Naive thymus-derived CD8-positive, alpha-beta T cell (primary cell): ENCODE measurements at regions not wholly inside any gene's neighbourhood (a gene's known extent, or its start where the extent isn't known, plus 50 kb on each side); places are given as distances from the start of the nearest gene placed in this dataset.
"Not testable (repeated sequence)": the region's sequence is repeated elsewhere in the genome, so short reads cannot be mapped to it uniquely, and the experiment has no call there.

Source experiments
- ATAC-seq, 2 donors: fragments of 150-1000 bp; cut with Tn5 transposase in 1 of 2; sonication (Bioruptor Pico), chemical (Tn5 transposase) in 1 of 2; 1 replicate in 1 of 2; 2 replicates in 1 of 2; pipeline ENCODE4 v1.10.0; 2021; ENCODE audit warnings: mild to moderate bottlenecking in 2 of 2, moderate library complexity in 2 of 2
- POLR2A ChIA-PET: fragments of 350-600 bp; sonication (Branson Sonifier 250); formaldehyde crosslinking; loops from one replicate; lab custom pipeline; 2021; ENCODE audit warnings: antibody characterized with exemption; lab: Charles Lee
- DNase-seq, 10 donors: peaks; one replicate each; pipeline versions ENCODE4 v3.0.0 to v3.0.0-alpha.2; 2020 to 2022
- H3K27ac Mint-ChIP-seq, 10 donors: one replicate each; pipeline ENCODE4 v1.8.0; 2020 to 2022; ENCODE audit warnings: mild to moderate bottlenecking in 10 of 10, mixed read lengths in 10 of 10, moderate library complexity in 4 of 10, inconsistent platforms in 1 of 10
- H3K27me3 Mint-ChIP-seq, 5 donors: one replicate each; pipeline ENCODE4 v1.8.0; 2021 to 2022; ENCODE audit warnings: mixed read lengths in 5 of 5
- H3K36me3 Mint-ChIP-seq, 3 donors: one replicate each; pipeline ENCODE4 v1.8.0; 2020 to 2022; ENCODE audit warnings: mixed read lengths in 3 of 3, mild to moderate bottlenecking in 2 of 3, inconsistent platforms in 1 of 3
- H3K4me1 Mint-ChIP-seq, 4 donors: one replicate each; pipeline ENCODE4 v1.8.0; 2021 to 2022; ENCODE audit warnings: mixed read lengths in 4 of 4
- H3K4me3 Mint-ChIP-seq, 10 donors: one replicate each; pipeline ENCODE4 v1.8.0; 2020 to 2022; ENCODE audit warnings: mild to moderate bottlenecking in 10 of 10, mixed read lengths in 10 of 10, moderate library complexity in 6 of 10, inconsistent platforms in 1 of 10
- H3K9me3 Mint-ChIP-seq, 9 donors: one replicate each; pipeline ENCODE4 v1.8.0; 2020 to 2022; ENCODE audit warnings: mixed read lengths in 9 of 9, mild to moderate bottlenecking in 3 of 9, inconsistent platforms in 1 of 9, moderate library complexity in 1 of 9

DNA sequence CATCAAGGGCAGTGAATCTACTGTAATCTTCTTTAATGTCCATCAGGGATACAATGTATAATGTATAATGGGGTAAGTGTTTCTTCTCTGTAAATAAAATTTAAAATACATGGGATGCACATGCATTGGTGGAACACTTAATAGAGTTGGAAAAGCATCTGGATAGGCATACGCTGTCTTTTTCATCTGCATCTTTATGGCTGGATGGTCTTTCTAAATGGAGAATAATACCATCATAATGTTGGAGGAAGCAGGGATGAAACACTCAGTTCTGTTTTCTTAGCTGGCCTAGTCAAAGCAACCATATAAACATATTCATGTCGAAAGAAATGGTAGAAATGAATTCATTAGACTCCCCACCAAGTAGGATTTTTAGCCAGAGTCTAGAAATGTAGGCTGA lies 202.8 kb downstream of the CDCA7 start:
- H3K36me3 Mint-ChIP-seq, result peaks cover 0 to 13% (median 8%) of the 10 kb centered on the region in 3 donors
- H3K4me1 Mint-ChIP-seq, result peaks cover 0 to 14% (median 6%) of the 10 kb centered on the region in 4 donors
- no peak overlapping the region for H3K27ac Mint-ChIP-seq
- ATAC-seq (no peak), DNase-seq (no peak)
- H3K27me3 Mint-ChIP-seq, result peaks cover 10 to 45% (median 19%) of the 10 kb centered on the region in 5 donors
- no peak overlapping the region for H3K4me3 Mint-ChIP-seq
- peaks cover 0 to 18% (median 12%) of the 10 kb centered on the region in 9 donors for H3K9me3 Mint-ChIP-seq
- POLR2A ChIA-PET, result no interaction called here

DNA sequence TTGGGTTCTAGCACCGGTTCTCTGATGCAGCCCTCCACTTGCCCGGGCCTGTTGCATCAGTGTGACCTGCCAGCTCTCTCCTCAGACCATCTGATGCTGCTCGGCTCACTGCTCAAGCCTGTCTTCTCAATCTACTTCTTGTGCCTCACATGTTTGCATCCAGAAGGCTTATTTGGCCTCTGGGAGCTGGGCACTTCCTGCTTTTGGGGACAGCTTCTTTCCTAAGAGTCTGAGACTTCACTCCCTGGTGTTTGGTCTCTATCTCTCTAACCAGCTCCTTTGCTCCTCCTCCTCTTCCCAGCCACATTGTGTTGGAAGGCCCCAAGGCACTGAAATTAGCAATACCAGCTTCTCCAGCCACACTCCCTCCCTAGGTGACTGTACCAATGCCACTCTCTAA lies 212.8 kb downstream of the CDCA7 start:
- Mint-ChIP-seq H3K4me1 (peaks cover 3 to 9% (median 4%) of the 10 kb centered on the region in 4 donors), H3K27me3 (peaks cover 9 to 31% (median 10%) of the 10 kb centered on the region in 5 donors), H3K9me3 (peaks cover 0 to 23% (median 11%) of the 10 kb centered on the region in 9 donors), H3K4me3 (no peak overlapping the region), H3K27ac (no peak overlapping the region), H3K36me3 (peaks cover 0 to 13% (median 0%) of the 10 kb centered on the region in 3 donors)
- no peak for ATAC-seq
- no peak for DNase-seq
- POLR2A ChIA-PET, result no interaction called here

DNA sequence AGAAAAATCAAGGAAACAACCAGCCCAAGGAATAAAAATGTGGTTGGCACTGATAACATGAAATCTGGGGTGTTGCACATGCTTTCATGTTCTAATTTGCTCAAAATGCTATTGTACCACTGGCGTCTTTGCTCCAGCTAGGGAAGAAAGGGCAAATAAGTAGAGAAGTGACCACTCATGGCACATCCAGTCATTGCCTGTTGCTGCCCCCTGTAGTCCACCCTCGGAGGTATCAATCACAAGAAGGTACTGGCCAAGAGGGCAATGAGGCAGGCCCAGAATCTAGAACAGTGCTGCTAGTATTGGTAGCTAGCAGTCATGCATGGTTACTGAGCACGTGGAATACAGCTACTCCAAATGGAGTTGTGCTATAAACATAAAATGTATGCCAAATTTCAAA lies 213.4 kb downstream of the CDCA7 start:
- no peak for ATAC-seq
- Mint-ChIP-seq H3K4me1 (peaks cover 3 to 9% (median 4%) of the 10 kb centered on the region in 4 donors), H3K9me3 (peaks cover 0 to 18% (median 7%) of the 10 kb centered on the region in 9 donors), H3K4me3 (no peak overlapping the region), H3K27ac (no peak overlapping the region), H3K27me3 (peaks cover 9 to 25% (median 10%) of the 10 kb centered on the region in 5 donors), H3K36me3 (peaks cover 0 to 7% (median 0%) of the 10 kb centered on the region in 3 donors)
- POLR2A ChIA-PET, result no interaction called here
- no peak for DNase-seq

DNA sequence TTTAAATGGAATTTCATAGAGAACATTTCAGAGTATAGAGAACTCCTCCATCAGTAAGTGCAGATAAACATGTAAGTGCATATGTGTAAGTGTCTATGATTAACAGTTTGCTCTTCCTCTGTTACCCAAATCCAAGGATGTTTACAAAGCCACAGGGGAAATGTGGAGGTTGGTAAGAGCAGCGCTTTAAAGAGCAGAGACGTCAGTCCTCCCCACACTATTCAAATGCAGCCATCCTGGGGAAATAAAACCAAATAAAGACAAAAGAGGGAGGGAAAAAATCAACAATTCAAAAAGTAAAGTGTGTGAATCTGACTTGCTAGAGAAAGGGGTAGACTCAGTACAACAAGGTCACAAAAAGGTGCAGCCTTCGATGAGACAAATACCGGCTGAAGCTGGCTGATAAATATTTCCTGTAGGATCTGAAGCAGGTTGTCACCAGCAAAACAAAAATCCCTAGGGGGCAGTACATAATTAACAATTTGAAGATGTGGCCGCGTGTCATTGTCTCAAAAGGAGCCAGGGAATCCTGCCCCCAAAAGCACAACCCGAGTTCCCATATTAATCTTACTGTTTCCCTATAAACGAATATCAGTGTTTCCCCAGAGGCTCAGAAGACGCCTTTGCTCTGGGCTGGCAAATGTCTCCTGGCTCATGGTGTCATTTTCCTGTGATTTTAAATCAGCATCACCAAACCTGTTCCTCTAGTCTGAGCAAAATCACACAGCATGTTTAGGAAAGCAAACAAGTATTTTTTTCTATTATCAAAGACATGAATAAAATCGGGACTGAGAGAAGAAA lies 216.5 kb downstream of the CDCA7 start:
- Mint-ChIP-seq H3K36me3 (peaks cover 0 to 5% (median 3%) of the 10 kb centered on the region in 3 donors), H3K4me1 (peaks cover 3 to 9% (median 5%) of the 10 kb centered on the region in 4 donors), H3K27ac (no peak overlapping the region), H3K27me3 (peaks cover 1 to 22% (median 5%) of the 10 kb centered on the region in 5 donors), H3K4me3 (no peak overlapping the region), H3K9me3 (peaks cover 0 to 13% (median 0%) of the 10 kb centered on the region in 9 donors)
- ATAC-seq, result no peak
- POLR2A ChIA-PET, result no interaction called here
- no peak for DNase-seq

DNA sequence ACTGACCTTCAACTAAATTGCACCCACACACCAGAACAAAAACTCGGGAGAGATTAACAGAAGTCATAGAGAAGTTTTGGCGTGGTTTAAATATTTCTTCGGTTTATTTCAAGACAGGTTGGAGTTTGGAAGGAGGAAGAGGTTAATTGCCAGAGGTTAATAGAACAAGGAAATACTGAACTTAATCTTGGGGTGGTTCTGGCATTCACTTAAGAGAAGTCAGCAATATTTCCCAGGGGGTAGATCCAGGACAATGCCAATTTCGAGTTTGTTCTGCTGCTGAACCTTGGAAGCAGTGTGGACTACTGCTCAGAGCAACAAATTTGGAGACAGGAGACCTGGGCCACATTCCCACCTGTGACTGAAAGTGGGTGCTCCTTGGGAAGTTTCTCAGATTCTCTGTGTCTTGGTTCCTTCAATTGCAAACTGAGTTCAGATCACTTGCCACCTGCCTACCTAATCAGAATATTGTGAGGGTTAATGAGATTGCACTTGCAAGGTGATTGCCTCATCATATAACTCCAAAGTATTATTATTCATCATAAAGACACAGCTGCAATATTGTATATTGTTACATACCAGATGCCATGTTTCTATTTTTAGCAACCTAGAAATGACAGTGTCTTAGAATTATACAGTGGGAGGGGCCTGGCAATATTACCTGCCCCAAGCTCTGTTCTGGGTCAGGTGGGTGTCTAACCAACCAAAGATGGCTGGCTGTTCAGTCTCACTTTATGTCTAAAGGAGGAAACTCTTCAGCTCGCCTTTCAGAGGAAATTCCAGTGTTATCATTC lies 217.4 kb downstream of the CDCA7 start:
- peaks cover 0 to 13% (median 0%) of the 10 kb centered on the region in 9 donors for H3K9me3 Mint-ChIP-seq
- peaks cover 3 to 9% (median 5%) of the 10 kb centered on the region in 4 donors for H3K4me1 Mint-ChIP-seq
- no peak overlapping the region for H3K4me3 Mint-ChIP-seq
- peaks cover 1 to 22% (median 5%) of the 10 kb centered on the region in 5 donors for H3K27me3 Mint-ChIP-seq
- DNase-seq, result no peak
- POLR2A ChIA-PET, result no interaction called here
- no peak overlapping the region for H3K27ac Mint-ChIP-seq
- ATAC-seq, result no peak
- peaks cover 0 to 5% (median 3%) of the 10 kb centered on the region in 3 donors for H3K36me3 Mint-ChIP-seq

DNA sequence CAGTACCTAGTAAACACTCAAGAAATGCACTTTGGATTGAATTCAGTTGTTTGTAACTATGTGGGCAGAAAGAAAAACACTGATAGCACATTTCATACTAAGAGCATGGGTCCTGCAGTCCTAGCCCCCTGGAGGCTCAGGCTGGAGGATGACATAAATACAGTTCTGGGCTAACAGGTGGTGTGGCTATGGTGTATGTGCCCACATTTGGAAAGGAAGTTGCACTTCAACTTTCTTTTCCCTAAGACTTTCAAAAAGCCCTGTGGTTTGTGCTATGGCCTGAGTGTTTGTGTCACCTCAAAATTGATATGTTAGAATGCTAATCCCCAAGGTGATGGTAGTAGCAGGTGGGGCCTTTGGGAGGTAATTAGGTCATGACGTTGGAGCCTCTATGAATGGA lies 218.2 kb downstream of the CDCA7 start:
- H3K27ac Mint-ChIP-seq, result no peak overlapping the region
- ATAC-seq (no peak), DNase-seq (no peak)
- H3K4me1 Mint-ChIP-seq, result peaks cover 3 to 9% (median 5%) of the 10 kb centered on the region in 4 donors
- H3K27me3 Mint-ChIP-seq, result peaks cover 1 to 22% (median 5%) of the 10 kb centered on the region in 5 donors
- H3K9me3 Mint-ChIP-seq, result peaks cover 0 to 13% (median 0%) of the 10 kb centered on the region in 9 donors
- POLR2A ChIA-PET, result no interaction called here
- no peak overlapping the region for H3K4me3 Mint-ChIP-seq
- H3K36me3 Mint-ChIP-seq, result peaks cover 0 to 5% (median 3%) of the 10 kb centered on the region in 3 donors

DNA sequence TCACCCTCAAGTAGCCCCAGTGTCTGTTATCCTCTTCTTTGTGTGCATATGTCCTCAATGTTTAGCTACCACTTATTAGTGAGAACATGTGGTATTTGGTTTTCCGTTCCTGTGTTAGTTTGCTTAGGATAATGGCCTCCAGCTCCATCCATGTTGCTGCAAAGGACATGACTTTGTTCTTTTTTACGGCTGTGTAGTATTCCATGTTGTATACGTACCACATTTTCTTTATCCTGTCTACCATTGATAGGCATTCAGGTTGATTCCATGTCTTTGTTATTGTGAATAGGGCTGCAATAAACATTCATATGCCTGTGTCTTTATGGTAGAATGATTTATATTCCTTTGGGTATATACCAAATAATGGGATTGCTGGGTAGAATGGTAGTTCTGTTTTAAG lies 219.1 kb downstream of the CDCA7 start:
- H3K4me3 Mint-ChIP-seq, POLR2A ChIA-PET, H3K36me3 Mint-ChIP-seq, DNase-seq, H3K27ac Mint-ChIP-seq, ATAC-seq, H3K4me1 Mint-ChIP-seq: not testable (repeated sequence)
- Mint-ChIP-seq H3K27me3 (peaks cover 1 to 22% (median 4%) of the 10 kb centered on the region in 5 donors), H3K9me3 (peaks cover 0 to 13% (median 0%) of the 10 kb centered on the region in 9 donors)

DNA sequence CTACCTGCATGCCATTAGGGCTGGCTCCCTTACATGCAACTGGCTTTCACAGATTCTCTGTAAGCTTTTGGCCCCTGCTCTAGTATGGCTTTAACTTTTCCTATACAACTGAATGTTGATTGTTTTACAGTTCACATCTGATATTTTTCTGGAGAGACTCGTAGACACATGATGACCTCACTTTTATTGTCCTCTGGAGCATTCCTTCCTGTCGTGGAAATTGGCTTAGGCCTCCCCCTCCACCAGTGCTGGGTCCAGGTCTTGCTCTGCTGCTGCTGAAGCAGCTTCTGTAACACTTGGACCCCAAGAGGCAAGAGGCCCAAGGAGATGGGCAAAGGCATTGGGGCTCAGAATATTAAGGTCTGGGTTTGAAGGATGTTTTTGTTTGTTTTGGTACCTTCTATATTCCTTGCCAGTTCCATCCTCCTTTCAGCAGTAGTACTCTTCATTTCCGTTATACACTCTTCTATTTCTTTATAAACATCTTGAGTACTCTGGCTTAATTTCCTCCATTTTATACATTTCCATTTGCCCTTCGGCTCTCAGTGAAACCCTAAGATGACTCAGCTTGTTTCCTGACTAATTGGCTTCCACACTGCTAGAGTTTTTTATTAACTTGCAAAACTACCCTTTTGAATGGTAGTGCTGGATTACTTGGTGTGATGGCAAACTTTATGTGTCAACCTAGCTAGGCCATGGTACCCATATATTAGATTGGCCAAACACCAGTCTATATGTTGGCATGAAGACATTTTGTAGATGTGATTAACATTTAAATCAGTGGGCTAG lies 219.8 kb downstream of the CDCA7 start:
- no peak overlapping the region for H3K27ac Mint-ChIP-seq
- H3K36me3 Mint-ChIP-seq, result peaks cover 0 to 5% (median 3%) of the 10 kb centered on the region in 3 donors
- peaks cover 0 to 13% (median 0%) of the 10 kb centered on the region in 9 donors for H3K9me3 Mint-ChIP-seq
- H3K4me3 Mint-ChIP-seq, result no peak overlapping the region
- DNase-seq, result no peak
- H3K27me3 Mint-ChIP-seq, result peaks cover under 1 to 22% (median 3%) of the 10 kb centered on the region in 5 donors
- POLR2A ChIA-PET, result no interaction called here
- peaks cover 3 to 9% (median 5%) of the 10 kb centered on the region in 4 donors for H3K4me1 Mint-ChIP-seq
- ATAC-seq, result no peak

DNA sequence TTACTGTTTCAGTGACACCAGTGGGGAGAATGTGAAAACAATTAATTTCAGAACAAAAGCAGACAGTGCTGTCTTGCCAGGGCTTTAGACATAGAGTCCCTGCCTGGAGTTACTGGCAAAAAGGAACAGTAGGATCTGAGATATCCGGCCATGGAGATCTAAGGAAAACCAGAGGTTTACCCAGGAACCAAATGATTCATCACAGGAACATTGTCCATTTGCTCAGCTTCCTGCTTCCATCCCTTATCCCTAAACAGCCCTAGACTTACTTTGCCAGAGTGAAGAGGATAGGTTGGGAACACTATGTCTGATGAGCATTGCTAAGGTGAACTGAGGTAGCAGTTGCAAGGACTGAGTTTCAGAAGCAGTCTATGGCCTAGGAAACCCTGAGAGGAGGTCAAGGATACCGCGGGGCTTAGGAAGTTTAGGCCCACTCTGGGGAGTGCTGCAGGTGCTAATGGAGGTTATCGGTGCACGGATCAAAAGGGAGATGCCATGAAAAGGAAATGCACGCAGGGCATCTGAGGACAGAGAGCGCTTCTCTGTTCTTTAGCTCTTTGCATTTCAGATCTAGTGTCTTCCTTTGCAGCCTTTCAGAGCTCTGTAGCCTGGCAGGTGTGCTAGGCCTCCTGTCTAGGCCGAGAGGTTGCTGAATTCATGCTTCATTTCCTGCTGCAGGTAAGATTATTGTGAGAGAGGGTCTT lies 223.9 kb downstream of the CDCA7 start:
- no peak for ATAC-seq
- peaks cover 0 to 5% (median 3%) of the 10 kb centered on the region in 3 donors for H3K36me3 Mint-ChIP-seq

DNA sequence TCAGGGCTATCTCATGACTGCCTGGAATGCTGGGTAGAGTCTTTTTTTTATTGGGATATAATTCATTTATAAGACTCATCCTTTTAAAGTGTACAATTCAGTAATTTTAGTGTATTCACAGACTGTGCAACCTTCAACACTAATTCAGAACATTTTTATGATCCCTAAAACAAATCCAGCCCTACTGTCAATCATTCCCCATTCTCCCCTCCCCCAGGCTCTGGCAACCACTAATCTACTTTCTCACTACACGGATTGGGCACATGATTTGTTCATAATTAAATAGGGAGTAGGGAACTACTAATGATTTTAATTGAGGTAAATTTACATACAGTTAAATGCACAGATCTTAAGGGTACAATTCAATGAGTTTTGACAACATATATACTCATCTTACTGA lies 225.7 kb downstream of the CDCA7 start:
- peaks cover 0 to 8% (median 4%) of the 10 kb centered on the region in 5 donors for H3K27me3 Mint-ChIP-seq
- H3K27ac Mint-ChIP-seq, result no peak overlapping the region
- no peaks in the 10 kb centered on the region for H3K4me1 Mint-ChIP-seq
- H3K9me3 Mint-ChIP-seq, result peaks cover 0 to 5% (median 0%) of the 10 kb centered on the region in 9 donors
- no peak overlapping the region for H3K4me3 Mint-ChIP-seq
- DNase-seq (no peak), ATAC-seq (no peak)
- POLR2A ChIA-PET, result no interaction called here
- H3K36me3 Mint-ChIP-seq, result peaks cover 0 to 5% (median 0%) of the 10 kb centered on the region in 3 donors

More for the DNA sequence above, 223.9 kb downstream of the CDCA7 start:
- Mint-ChIP-seq H3K9me3 (peaks cover 0 to 11% (median 0%) of the 10 kb centered on the region in 9 donors), H3K27me3 (peaks cover 0 to 6% (median 2%) of the 10 kb centered on the region in 5 donors), H3K27ac (no peak overlapping the region), H3K4me1 (no peaks in the 10 kb centered on the region), H3K4me3 (no peak overlapping the region)
- no peak for DNase-seq
- POLR2A ChIA-PET, result no interaction called here

DNA sequence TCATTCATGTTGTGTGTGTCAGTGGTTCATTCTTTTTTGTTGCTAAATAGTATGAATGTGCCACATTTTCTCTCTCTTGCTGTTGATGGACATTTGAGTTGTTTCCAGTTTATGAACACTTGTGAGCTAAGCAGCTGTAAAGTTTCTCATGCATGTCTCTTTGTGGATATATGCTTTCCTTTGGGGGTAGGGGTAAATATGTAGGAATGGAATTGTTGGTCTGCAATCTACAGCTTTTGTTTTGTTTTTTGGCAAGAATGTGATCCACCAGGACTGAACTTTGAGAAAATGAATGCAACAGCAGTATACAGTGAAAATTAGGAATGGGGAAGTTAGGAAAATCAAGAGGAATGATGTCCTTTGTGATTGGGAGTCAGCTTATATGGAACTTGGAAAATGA lies 226.3 kb downstream of the CDCA7 start:
- H3K4me1 Mint-ChIP-seq, result no peaks in the 10 kb centered on the region
- ATAC-seq, result no peak

DNA sequence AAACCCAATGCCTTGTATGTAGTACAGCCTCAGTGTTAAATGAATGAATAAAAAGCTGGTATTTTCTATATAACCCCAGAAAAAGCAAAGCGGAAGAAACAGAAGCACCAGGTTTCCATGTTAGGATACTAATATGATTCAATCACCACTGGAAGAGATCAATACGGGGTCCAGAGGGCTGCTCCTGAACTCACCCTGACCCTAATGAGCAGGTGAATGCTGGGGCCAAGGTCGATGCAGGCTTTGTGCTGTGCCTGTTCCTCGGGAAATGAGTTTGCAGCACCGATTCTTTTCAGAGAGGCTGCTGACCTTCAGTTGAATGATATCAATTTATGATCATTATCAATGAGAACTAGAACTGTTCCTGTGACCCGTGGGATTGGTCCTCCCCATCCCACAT lies 228.5 kb downstream of the CDCA7 start:
- H3K27me3 Mint-ChIP-seq, result peaks cover 3 to 8% (median 6%) of the 10 kb centered on the region in 5 donors
- no peak overlapping the region for H3K27ac Mint-ChIP-seq
- no peak for ATAC-seq
- no peak overlapping the region for H3K4me3 Mint-ChIP-seq
- no peaks in the 10 kb centered on the region for H3K36me3 Mint-ChIP-seq
- DNase-seq, result no peak
- no peaks in the 10 kb centered on the region for H3K4me1 Mint-ChIP-seq
- POLR2A ChIA-PET, result no interaction called here
- H3K9me3 Mint-ChIP-seq, result no peaks in the 10 kb centered on the region

More for the DNA sequence above, 226.3 kb downstream of the CDCA7 start:
- Mint-ChIP-seq H3K4me3 (no peak overlapping the region), H3K36me3 (no peaks in the 10 kb centered on the region), H3K27ac (no peak overlapping the region), H3K9me3 (no peaks in the 10 kb centered on the region), H3K27me3 (peaks cover under 1 to 8% (median 4%) of the 10 kb centered on the region in 5 donors)
- POLR2A ChIA-PET, result no interaction called here
- no peak for DNase-seq
